ENCODE measurements at regions not wholly inside any gene's neighbourhood (a gene's known extent, or its start where the extent isn't known, plus 50 kb on each side); places are given as distances from the start of the nearest gene placed in this dataset.

DNA sequence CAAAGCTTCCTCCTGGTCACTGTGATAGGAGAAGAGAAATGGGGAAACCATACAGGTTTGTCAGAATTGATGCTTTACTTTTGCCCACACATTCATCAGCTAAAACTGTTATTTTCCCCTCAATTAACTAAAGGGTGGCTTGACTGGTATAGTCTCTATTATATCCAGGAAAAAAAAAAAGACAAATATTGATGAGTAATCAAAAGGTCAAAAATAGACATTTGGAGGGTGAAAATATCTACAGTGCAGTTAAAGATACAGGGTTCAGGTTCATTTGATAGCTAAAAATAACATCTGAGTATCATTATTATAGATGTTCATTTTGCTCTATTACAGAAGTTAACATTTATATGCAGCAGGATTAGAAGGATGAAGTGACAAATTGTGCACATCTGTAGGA, 577.6 kb upstream of the FAM98A start:
- DNase-seq (no peak), ATAC-seq (no peak)
- no peak for TF ChIP-seq POLR2A (IDR thresholded peaks at IDR 0.05)
- TF ChIP-seq CTCF (IDR thresholded peaks at IDR 0.05), result no peak
- H3K36me3 ChIP-seq (replicated peaks in 1 of 2; ENCODE audit: insufficient read depth in 1 of 2, low read depth in 2 of 2), result no peaks in the 10 kb centered on the region
- H3K4me3 ChIP-seq, result no peak overlapping the region
- no peaks in the 10 kb centered on the region for H3K27me3 ChIP-seq
- H3K9me3 ChIP-seq, result peaks cover 0 to 3% (median 0%) of the 10 kb centered on the region in 3 donors
- intact Hi-C loops (cut with DNase I), result no loop called here
- peaks cover 6% of the 10 kb centered on the region for H3K4me1 ChIP-seq
- H3K27ac ChIP-seq, result no peak overlapping the region

GRCh38 chr2:34174506-34174905, 575.4 kb upstream of the FAM98A start:
- DNase-seq (no peak), ATAC-seq (no peak)
- Histone ChIP-seq H3K4me3 (no peak overlapping the region), H3K36me3 (replicated peaks in 1 of 2; ENCODE audit: insufficient read depth in 1 of 2, low read depth in 2 of 2) (no peaks in the 10 kb centered on the region), H3K9me3 (peaks cover 0 to 3% (median 0%) of the 10 kb centered on the region in 3 donors), H3K4me1 (peaks cover 4% of the 10 kb centered on the region), H3K27me3 (no peaks in the 10 kb centered on the region), H3K27ac (no peak overlapping the region)
- intact Hi-C loops (cut with DNase I), result no loop called here
- WGBS, 2 donors, result 58 to 60% methylated on average over 2 of the region's 2 CpGs
- no peak for TF ChIP-seq CTCF (IDR thresholded peaks at IDR 0.05)
- TF ChIP-seq POLR2A (IDR thresholded peaks at IDR 0.05), result no peak

- H3K9me3 ChIP-seq, result no peaks in the 10 kb centered on the region
- no peak overlapping the region for H3K4me3 ChIP-seq
- intact Hi-C loops (cut with DNase I), result no loop called here
- H3K36me3 ChIP-seq (replicated peaks in 1 of 2; ENCODE audit: insufficient read depth in 1 of 2, low read depth in 2 of 2), result no peaks in the 10 kb centered on the region
- WGBS, 2 donors, result 90 to 93% methylated on average over 4 of the region's 4 CpGs
- H3K4me1 ChIP-seq, result no peaks in the 10 kb centered on the region
- no peaks in the 10 kb centered on the region for H3K27me3 ChIP-seq
- no peak overlapping the region for H3K27ac ChIP-seq
- ATAC-seq (no peak), DNase-seq (no peak)
- TF ChIP-seq POLR2A (IDR thresholded peaks at IDR 0.05) (no peak), CTCF (IDR thresholded peaks at IDR 0.05) (no peak)
These were observed 563.1 kb upstream of the FAM98A start for GRCh38 chr2:34162231-34162630.

GRCh38 chr2:34161549-34161948, 562.5 kb upstream of the FAM98A start:
- intact Hi-C loops (cut with DNase I), result no loop called here
- Histone ChIP-seq H3K4me1 (no peaks in the 10 kb centered on the region), H3K4me3 (no peak overlapping the region), H3K9me3 (no peaks in the 10 kb centered on the region), H3K36me3 (replicated peaks in 1 of 2; ENCODE audit: insufficient read depth in 1 of 2, low read depth in 2 of 2) (no peaks in the 10 kb centered on the region), H3K27me3 (no peaks in the 10 kb centered on the region), H3K27ac (no peak overlapping the region)
- WGBS, 2 donors, result 67% methylated on average over 3 of the region's 3 CpGs
- ATAC-seq, result no peak
- DNase-seq, result no peak
- TF ChIP-seq CTCF (IDR thresholded peaks at IDR 0.05) (no peak), POLR2A (IDR thresholded peaks at IDR 0.05) (no peak)

GRCh38 chr2:34159901-34160300, 560.8 kb upstream of the FAM98A start:
- TF ChIP-seq POLR2A (IDR thresholded peaks at IDR 0.05) (no peak), CTCF (IDR thresholded peaks at IDR 0.05) (no peak)
- H3K27me3 ChIP-seq, result no peaks in the 10 kb centered on the region
- ATAC-seq (no peak), DNase-seq (no peak)
- H3K9me3 ChIP-seq, result no peaks in the 10 kb centered on the region
- WGBS, 2 donors, result 82 to 88% methylated on average over 2 of the region's 2 CpGs
- intact Hi-C loops (cut with DNase I), result no loop called here
- H3K27ac ChIP-seq, result no peak overlapping the region
- no peak overlapping the region for H3K4me3 ChIP-seq
- H3K36me3 ChIP-seq (replicated peaks in 1 of 2; ENCODE audit: insufficient read depth in 1 of 2, low read depth in 2 of 2), result no peaks in the 10 kb centered on the region
- H3K4me1 ChIP-seq, result no peaks in the 10 kb centered on the region
